GM10266 (cell line): ENCODE measurements at regions not wholly inside any gene's neighbourhood (a gene's known extent, or its start where the extent isn't known, plus 50 kb on each side); places are given as distances from the start of the nearest gene placed in this dataset.

Experiments
- DNase-seq: peaks from one replicate; pipeline ENCODE4 v3.0.0; 2012; ENCODE audit errors: extremely low spot score
- CTCF ChIP-seq: IDR thresholded peaks from 2 replicates; pipeline ENCODE4 v1.5.1; 2012; ENCODE audit warnings: mild to moderate bottlenecking, low read depth; ENCODE audit not compliant: control insufficient read depth, insufficient read depth; ENCODE audit errors: missing control alignments

- TF ChIP-seq CTCF = no peak
- DNase-seq = no peak
Measured at GRCh38 chr7:37534893-37535610, 86.4 kb upstream of the ELMO1 start.

GRCh38 chr7:37535841-37536240, 87.2 kb upstream of the ELMO1 start:
- no peak for TF ChIP-seq CTCF
- no peak for DNase-seq

- no peak for TF ChIP-seq CTCF
- DNase-seq = no peak
Measured at GRCh38 chr7:37536706-37537105, 88.0 kb upstream of the ELMO1 start.

GRCh38 chr7:37537439-37537838, 88.8 kb upstream of the ELMO1 start:
- DNase-seq = no peak
- TF ChIP-seq CTCF = no peak

- TF ChIP-seq CTCF = no peak
- DNase-seq = no peak
Measured at GRCh38 chr7:37538945-37539344, 90.3 kb upstream of the ELMO1 start.

- no peak for DNase-seq
- TF ChIP-seq CTCF = no peak
Measured at GRCh38 chr7:37540917-37541316, 92.3 kb upstream of the ELMO1 start.

GRCh38 chr7:37541810-37542443, 93.3 kb upstream of the ELMO1 start:
- TF ChIP-seq CTCF = no peak
- DNase-seq = no peak
